ENCODE measurements at regions not wholly inside any gene's neighbourhood (a gene's known extent, or its start where the extent isn't known, plus 50 kb on each side); places are given as distances from the start of the nearest gene placed in this dataset.

DNA sequence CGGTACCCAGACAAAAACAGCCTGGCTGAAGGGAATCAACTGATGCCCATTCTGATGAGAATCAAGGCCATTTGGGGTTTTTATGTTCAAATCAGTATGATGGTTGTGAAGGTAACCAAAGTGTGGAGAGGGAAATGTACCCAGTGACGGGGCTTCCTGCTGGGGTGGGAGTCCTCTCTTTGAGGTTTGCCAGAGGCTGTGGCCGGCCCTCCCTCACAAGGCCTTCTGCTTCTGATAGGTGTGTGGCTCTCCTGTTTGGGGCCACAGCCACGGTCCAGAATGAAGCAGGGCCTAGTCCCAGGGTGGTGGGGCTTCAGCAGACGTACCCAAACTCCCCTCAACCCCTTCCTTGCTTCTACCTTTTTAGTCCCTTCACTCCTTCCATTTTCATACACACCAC, 86.7 kb upstream of the NAA20 start:
- DNase-seq = no peak

DNA sequence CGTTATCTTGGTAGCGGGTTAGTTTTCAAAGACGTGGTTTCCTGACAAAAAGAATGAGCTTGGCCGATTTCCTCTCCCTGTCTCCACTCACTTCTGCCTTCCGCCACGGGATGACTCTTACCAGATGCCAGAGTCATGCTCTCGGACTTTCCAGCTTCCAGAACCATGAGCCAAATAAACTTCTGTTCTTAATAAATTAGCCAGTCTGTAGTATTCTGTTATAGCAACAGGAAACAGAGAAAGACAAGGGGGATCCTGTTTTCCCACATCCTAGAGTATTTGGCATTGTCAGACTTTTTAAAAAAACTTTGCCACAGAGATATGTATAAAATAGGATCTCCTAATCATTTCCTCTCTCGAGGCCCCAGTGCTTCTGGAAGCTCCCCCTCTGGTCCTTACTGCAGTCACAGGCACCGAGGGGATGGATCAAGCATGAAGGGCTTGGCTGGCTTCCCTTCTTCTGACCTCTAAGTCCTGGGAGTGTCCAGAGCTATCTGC, 84.9 kb upstream of the NAA20 start:
- no peak for DNase-seq

DNA sequence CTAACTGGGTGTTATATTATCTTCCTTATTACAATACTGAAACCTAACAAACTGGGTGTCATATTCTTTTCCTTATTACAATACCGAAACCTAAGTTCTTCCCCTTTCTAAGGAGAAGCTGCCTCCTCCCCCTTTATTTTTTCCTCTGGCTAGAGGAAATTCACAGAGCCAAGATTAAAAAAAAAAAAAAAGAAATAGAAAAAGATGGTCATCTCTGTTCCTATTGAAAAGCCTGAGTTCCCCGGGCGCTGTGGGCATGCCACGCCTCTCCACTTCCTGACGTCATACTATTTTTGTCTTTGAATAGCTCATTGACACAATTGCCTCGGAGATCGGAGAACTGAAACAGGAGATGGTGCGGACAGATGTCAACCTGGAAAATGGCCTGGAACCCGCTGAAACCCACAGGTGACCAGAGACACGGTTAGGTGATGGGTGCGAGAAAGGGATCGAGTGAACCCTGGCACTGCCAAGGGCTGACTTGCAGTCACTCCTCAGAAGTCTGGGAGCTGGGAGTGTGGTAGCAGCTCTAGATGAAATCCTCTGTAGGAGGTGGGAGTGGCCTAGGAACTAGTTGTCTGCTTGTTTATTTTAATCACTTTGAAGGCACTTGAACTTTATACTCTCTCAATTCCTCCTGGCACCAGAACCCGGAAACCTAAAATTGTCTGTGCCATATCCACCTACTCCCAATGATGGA, 82.2 kb upstream of the NAA20 start:
- DNase-seq = peak; percentile 21

DNA sequence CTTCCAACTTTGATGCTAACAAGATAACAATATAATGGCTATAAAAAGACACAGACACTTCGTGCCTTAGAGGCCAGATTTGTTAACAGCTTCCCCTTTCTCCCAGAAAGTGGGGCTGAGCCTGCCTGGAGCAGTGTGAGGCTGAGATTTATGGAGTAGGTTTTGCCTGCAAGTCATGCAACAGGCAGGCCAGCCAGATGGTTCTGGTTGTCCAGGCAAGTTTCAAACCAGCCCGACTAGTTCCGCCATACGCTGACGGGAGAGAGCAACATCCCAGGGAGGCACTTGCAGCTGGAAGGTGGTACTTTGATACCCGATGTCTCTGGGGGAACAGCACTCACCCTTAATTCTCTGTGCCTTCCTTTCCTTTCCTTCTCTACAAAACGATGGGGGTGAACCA, 81.3 kb upstream of the NAA20 start:
- no peak for DNase-seq

DNA sequence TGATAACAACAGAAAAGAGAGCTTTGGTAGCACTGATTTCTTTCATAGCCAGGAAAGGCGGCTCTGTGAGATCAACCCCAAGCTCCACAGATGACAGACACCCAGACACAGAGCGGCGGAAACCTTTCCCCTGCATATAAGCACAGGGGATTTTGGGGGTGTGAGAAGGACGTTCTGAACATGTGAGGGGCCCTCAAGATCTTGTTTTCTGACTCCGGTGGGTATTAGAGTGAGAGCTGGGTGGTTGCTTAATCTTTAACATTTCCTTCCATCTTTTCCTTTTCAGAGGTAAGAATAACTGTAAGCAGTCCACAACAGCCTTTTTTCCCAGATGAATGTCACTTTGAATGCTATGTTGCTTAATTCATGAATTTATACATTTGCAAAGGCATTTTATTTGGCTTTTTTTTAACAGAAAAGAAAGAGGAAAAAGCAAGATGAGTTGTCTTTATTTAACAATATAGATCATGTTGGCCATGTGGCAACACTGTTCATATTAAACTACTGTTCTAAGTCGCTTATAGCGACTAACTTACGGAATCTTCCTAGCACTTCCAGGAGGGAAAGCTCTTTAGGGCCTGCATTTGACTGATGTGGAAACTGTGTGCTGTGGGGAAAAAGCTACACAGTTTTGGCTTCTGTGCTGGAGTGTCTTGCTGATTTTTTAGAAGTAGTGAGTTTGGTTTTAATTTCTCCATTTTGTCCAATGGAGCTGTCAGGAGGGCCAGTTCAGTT, 80.5 kb upstream of the NAA20 start:
- DNase-seq = no peak

DNA sequence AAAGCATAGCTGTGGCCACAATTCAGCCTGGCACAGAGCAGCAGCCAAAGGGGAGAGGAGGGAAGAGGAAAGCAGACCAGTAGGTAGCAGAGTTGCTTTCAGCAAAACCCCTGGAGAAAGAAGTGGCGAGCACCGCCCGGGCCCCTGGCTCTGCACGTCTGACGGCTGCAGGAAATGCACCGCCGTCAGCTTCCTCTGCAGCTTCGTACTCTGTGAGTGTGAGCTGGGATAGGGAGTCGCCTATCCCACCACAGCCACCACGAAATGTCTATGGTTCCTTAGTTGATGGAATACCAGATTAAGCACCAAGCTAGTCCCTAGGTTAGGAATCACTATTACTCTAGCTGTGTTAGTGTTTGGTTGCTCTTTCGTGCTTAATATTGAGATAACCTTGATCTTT, 79.9 kb upstream of the NAA20 start:
- DNase-seq = no peak

DNA sequence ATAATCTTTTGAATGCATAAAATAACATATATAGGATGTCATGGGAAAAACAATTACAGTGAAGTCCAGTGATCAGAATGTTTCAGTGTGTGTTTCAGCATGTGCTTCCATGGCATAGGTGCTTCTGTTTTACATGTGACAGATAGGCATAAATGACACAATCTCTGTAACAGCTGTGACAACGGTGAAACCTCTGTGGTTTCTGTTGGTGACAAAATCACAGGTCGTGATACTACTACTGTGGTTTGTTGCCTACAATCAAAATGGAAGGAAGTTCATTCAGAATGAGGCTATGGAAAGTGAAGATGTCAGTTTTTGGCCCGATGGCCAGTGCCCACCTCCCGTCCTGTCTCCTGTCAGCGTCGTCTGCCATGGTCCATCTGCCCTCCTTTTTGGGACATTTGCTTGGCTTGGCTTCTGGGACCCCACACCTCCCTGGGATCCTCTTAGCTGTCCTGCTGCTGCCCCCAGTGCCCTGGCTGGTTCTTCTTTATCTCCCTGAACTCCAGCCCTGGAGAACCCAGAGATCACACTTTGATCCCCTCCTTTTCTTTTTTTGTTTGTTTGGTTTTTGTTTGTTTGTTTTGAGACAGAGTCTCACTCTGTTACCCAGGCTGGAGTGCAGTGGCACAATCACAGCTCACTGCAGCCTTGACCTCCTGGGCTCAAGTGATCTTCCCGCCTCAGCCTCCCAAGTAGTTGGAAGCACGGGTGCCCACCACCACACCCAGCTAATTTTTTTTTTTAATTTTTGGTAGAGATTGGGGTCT, 79.3 kb upstream of the NAA20 start:
- no peak for DNase-seq

DNA sequence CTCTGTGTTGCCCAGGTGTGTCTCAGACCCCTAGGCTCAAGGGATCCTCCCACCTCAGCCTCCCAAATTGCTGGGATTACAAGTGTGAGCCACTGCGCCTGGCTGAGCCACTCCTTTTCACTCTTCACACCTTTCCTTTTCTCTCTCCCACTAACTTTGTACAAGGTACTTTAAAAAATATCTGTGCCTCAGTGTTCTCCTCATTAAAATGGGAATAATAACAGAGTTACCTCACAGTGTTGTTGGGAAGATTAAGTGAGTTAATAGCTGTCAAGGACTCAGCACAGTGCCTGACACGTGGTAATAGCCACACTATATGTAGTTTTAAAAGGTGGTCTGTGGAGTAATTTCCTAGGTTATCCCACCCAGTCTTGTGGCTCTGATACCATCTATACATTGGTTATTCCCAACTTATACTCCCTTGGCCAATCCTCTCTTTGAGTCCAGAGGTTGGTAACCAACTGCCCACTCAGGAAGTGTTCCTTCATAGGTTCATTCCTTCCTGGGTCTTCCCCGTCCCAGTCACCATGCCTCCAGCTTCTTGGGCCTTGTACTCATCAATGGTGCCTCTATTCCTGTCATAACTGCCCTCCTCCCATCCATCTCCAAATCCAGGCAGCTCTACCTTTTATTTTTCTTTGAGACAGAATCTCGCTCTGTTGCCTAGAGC, 78.6 kb upstream of the NAA20 start:
- no peak for DNase-seq

DNA sequence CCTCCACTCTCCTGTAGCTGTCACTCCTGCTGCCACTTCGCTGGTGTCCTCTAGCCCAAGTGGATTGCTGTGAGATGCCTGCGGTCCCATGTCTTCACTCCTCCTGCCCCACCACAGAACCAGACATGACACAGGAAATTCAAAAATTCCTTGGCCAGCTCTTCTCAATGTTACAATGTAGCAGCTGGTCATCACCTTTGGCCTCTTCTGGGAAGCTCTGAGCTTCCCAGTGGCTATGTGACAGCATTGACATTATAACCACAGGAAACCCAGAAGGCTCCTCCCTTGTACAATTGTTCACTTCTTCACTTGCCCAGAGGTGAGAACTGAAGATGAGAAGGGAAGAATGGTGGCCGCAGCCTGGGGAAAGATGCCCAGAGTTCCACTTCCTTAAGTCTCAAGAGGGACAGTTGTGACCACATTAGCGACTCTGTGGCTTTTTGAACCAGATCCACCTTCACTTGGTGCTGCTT, 76.1 kb upstream of the NAA20 start:
- no peak for DNase-seq

DNA sequence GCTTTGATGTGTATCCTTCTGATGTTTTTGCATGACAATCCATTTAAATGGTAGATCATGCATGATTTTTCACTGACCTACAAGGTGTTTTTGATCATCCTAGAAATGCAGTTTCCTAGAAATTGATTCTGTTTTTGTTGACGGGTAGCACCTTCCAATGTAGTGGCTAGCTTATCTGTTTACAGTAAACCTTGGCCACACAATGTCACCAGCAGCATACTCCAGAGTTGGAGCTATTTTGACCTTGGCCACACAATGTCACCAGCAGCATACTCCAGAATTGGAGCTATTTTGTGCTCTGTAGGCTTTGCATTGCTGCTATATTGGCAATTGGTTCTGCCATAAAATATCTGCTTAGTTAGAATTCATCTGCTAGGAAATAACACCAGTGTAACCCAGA, 74.6 kb upstream of the NAA20 start:
- no peak for DNase-seq

DNA sequence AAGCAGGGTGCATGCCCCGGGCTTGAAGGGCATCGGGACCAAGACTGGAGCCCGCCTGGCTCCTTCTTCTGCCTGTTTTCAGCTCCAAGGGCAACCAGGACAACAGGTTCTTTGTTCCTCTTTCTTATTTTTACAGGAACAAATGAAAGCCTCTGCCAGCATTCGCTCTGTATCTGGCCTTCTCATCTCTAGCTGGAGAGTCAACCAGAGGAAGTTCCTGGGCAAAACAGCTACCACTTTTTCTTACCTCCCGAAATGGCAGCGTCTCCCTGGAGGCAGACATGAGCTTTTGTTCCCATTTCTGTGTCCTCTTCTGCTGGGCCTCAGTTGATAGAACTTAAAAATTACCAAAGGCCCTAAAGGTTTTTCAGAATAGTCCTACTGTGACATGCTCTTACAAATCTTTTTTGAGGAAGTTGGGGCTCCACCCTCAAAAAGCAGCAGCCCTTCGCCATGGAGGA, 74.1 kb upstream of the NAA20 start:
- no peak for DNase-seq

DNA sequence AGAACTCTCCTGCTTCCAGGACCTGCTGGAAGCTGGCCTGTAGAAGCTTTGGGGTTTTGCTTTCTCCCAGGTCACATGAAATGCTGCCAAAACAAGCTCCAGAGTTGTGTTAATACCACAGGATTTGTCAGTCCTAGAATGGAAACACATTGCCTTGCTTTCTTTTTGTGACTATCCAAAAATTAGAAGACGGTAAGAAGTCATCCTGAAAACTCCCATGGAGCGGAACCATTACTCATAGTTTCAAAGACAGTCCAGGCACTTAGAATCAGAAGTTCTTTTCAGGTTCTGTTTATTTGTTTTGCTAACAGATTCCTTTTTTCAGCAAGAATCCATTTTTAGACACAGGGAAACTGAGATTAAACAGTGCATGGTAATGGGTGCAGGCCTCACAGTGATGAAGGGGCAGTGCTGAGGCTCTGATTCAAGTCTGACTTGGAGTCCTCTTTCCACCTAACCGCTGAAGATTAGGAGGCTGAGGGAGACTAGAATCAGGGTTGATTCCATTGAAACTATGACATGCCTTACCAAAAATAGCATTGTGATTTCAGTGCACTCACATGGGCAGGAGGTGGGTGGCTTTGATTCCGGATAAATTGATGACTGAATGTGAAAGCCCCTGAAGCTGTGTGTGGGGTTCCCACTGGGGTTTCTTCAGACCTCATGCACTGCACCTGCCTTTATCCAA, 72.2 kb upstream of the NAA20 start:
- no peak for DNase-seq

DNA sequence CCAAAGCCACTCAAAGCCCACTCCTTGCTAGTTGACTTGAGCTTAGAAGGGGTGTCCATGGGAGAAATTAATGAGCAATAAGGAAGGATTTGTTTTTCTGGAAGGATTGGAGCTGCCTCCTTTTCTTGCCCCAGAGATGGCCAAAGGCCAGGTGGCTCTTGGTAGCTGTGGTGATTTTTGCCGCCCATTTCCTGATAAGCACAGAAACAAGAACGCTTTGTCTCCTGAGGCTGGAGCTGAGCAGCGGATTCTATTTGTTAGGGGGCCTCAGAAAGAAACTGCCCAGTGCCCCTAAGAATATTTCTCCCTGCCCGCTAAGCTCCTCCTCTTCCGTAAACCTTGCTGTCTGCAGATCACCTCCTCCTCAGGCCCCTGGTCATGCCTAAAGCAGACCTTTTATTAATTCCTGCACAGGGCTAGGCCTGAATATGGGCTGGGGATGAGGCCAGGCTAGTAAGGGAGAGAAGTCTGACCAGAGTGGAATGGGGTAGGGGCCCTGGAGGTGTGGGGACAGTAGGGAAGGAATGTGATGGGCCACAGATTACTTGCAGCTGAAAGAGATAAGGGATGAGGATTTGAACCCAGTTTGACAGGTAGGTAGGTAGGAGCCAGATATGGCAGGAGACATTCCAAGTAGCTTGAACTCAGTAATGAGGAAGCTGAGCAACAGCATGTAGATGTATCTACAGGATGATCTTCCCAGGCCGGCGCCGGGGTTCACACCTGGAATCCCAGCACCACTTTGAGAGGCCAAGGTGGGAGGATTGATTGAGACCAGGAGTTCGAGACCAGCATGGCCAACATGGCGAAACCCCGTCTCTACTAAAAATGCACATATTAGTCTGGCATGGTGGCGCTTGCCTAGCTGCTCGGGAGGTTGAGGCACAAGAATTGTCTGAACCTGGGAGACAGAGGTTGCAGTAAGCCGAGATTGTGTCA, 71.2 kb upstream of the NAA20 start:
- DNase-seq = no peak

DNA sequence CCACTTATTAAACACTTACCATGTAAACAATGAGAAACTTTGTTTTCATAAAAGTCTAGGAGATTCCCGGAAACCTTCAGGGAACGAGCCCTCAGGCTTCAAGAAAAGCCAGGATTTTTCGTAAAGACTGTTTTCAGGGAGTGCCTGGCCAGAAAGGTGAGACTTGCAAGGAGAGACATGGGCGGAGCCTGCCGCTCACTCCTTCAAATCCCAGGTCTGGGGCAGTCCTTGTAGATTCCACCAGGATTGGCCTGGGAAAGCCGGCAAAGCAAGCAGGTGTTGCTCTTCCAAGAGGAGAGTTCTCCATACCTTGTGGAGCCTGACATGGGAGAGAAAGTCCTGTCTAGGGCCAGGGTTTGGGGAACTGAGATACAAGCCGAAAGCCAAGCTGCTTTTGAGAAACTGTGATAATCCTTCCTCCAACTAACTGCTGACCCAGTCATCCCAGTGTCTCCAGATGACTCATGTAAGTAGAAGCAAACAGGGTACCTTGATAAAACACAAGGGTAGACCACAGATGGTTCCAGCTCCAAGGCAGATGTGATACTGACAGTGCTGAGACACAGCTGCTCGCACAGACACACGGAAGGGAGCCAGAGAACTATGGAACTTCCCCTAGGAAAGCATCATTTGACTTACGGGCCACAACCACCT, 69.4 kb upstream of the NAA20 start:
- no peak for DNase-seq

DNA sequence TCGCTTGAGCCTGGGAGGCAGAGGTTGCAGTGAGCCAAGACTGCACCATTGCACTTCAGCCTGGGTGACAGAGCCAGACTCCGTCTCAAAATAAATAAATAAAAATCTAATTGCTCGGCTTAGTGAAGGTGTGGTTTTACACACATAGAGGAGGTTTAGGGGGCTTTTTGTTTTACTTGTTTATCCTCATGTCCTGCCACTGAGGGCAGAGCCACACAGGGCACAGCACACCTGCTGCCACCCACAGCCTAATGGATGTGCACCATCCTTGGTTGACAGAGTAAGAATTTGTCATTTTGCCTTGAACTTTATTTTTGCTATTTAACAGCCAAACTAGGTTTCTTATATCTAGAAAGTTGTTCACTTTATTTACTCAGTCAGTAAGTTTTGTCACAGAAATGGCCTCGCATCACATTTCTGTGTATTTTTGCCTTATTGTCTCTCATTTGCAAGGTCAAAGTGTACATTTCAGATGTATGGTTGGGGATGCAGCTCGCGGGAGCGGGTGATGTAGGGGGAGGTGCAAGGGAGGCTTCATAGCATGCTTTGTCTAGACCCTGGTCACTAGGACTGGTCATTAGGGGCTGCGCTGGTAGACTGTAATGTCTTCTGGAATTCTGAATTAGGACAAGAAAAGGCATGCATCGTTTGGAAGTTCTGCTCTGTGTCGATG, 67.8 kb upstream of the NAA20 start:
- DNase-seq = no peak

DNA sequence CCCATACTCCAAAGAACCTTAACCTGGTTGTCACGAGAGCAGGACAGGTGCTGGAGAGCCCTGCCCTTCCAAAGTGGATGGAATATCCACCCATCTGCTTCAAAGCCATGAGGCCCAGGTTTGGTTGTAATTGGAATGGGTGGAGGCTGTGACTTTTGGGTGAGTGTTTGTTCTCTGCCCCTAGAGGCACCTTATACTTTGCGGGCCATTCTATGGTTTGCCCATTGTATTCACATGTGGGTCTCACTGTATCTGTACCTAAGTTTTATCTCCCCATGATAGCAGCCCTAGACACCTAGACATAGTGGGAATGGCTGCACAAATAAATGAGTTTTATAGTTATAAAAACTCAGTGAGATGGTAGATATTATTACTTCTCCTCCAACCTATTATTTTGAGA, 67.1 kb upstream of the NAA20 start:
- no peak for DNase-seq

DNA sequence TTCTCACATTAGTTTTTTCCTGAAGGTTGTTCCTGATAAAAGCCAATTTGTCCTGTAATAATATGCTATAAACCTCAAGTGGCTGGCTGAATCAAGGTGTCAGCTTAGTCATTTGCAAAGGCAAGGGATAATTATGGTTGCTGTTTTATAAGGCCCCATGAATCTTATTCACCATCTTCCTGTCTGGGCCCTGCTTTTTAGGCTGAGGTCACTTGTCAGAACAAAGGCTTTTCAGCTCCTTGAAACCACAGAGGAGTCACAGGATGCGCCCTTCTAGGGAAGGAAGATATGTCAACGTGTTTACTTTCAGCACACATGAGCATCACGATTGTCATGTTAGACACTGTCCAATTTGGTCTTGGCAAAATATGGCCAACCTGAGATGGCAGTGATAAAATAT, 64.8 kb upstream of the NAA20 start:
- no peak for DNase-seq

DNA sequence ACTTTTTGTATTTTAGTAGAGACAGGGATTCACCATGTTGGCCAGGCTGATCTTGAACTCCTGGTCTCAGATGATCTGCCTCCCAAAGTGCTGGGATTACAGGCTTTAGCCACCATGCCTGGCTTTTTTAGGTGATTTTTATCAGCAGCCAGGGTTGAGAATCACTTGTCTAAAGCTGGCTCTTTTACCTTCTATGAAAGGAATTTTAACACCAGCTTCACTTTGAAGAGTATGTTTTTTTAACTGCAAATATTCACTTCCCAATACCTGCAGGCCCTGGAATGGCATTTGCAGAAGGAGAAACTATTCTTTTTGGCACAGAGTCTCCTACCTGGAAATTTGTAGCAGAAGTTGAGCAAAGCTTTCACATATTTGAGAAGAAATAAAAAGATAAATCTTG, 63.6 kb upstream of the NAA20 start:
- no peak for DNase-seq

DNA sequence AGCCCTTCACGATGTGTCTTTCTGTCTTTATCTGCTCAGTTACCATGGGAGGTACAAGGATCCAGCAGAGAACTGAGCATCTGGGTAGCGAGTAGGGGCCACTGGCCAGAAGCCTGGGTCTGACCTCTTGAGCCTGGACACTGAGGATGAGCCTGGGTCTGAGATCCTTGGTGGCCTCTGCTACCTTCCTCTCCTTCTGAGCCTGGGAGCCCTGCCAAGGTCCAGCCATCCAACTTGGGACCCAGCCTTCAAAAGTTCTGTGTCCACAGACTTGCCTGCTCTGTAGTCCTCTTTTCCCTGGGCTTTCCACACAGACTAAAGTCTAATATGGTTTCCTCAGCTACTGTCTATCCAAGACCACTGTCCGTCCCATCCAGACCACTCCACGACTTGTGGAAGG, 60.2 kb upstream of the NAA20 start:
- DNase-seq = no peak

DNA sequence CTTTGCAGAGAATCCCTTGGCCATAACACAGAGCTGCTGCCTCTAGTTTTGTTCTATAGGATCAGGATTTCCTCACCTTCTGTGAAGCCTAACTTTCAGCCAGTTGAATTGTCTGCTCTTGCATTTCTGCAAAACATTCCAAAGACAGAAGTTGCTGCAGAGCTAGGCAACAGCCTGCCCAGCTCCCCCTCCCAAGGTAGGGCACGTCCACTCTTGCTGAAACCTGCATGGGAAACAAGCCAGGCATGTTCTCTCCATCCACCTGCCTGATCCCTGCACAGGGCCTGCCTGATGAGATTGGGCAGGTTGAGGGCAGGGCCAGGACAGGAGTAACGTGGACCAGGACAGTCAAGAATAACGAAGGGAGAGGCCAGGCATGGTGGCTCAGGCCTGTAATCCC, 58.9 kb upstream of the NAA20 start:
- no peak for DNase-seq
